ENCODE measurements at regions not wholly inside any gene's neighbourhood (a gene's known extent, or its start where the extent isn't known, plus 50 kb on each side); places are given as distances from the start of the nearest gene placed in this dataset.
"Not testable (repeated sequence)": the region's sequence is repeated elsewhere in the genome, so short reads cannot be mapped to it uniquely, and the experiment has no call there.

GRCh38 chr12:124160097-124160756, 134.7 kb upstream of the RFLNA start:
- H3K4me3 Mint-ChIP-seq (ENCODE audit: unreplicated experiment): no peak overlapping the region
- no peak for DNase-seq (ENCODE audit: extremely low spot score, unreplicated experiment)
- no peaks in the 10 kb centered on the region for H3K9me3 Mint-ChIP-seq (ENCODE audit: unreplicated experiment)
- no peaks in the 10 kb centered on the region for H3K36me3 Mint-ChIP-seq (ENCODE audit: unreplicated experiment)
- peaks cover 19% of the 10 kb centered on the region for H3K4me1 Mint-ChIP-seq (ENCODE audit: unreplicated experiment)
- no peak for TF ChIP-seq CTCF (IDR thresholded peaks at IDR 0.05)
- no peak overlapping the region for H3K27ac Mint-ChIP-seq (ENCODE audit: unreplicated experiment)
- H3K27me3 Mint-ChIP-seq (ENCODE audit: unreplicated experiment): peaks cover 11% of the 10 kb centered on the region

- not testable (repeated sequence) for H3K36me3 Mint-ChIP-seq (ENCODE audit: unreplicated experiment); H3K9me3 Mint-ChIP-seq (ENCODE audit: unreplicated experiment); DNase-seq (ENCODE audit: extremely low spot score, unreplicated experiment); H3K27ac Mint-ChIP-seq (ENCODE audit: unreplicated experiment); H3K4me3 Mint-ChIP-seq (ENCODE audit: unreplicated experiment)
- Mint-ChIP-seq H3K4me1 (ENCODE audit: unreplicated experiment) (peaks cover 19% of the 10 kb centered on the region), H3K27me3 (ENCODE audit: unreplicated experiment) (peaks cover 11% of the 10 kb centered on the region)
Measured at GRCh38 chr12:124161402-124161801, 133.5 kb upstream of the RFLNA start.

- H3K4me1 Mint-ChIP-seq (ENCODE audit: unreplicated experiment): peaks cover 19% of the 10 kb centered on the region
- no peaks in the 10 kb centered on the region for H3K36me3 Mint-ChIP-seq (ENCODE audit: unreplicated experiment)
- H3K27ac Mint-ChIP-seq (ENCODE audit: unreplicated experiment): no peak overlapping the region
- no peak overlapping the region for H3K4me3 Mint-ChIP-seq (ENCODE audit: unreplicated experiment)
- no peak for TF ChIP-seq CTCF (IDR thresholded peaks at IDR 0.05)
- no peak for DNase-seq (ENCODE audit: extremely low spot score, unreplicated experiment)
- no peaks in the 10 kb centered on the region for H3K9me3 Mint-ChIP-seq (ENCODE audit: unreplicated experiment)
- H3K27me3 Mint-ChIP-seq (ENCODE audit: unreplicated experiment): peaks cover 6% of the 10 kb centered on the region
Measured at GRCh38 chr12:124162151-124163110, 132.5 kb upstream of the RFLNA start.

- TF ChIP-seq CTCF (IDR thresholded peaks at IDR 0.05): no peak
- no peak overlapping the region for H3K27ac Mint-ChIP-seq (ENCODE audit: unreplicated experiment)
- no peaks in the 10 kb centered on the region for H3K27me3 Mint-ChIP-seq (ENCODE audit: unreplicated experiment)
- H3K4me3 Mint-ChIP-seq (ENCODE audit: unreplicated experiment): no peak overlapping the region
- no peaks in the 10 kb centered on the region for H3K9me3 Mint-ChIP-seq (ENCODE audit: unreplicated experiment)
- DNase-seq (ENCODE audit: extremely low spot score, unreplicated experiment): no peak
- H3K4me1 Mint-ChIP-seq (ENCODE audit: unreplicated experiment): peaks cover 4% of the 10 kb centered on the region
- H3K36me3 Mint-ChIP-seq (ENCODE audit: unreplicated experiment): no peaks in the 10 kb centered on the region
Measured at GRCh38 chr12:124165695-124166094, 129.2 kb upstream of the RFLNA start.

- no peak overlapping the region for H3K4me3 Mint-ChIP-seq (ENCODE audit: unreplicated experiment)
- no peak for TF ChIP-seq CTCF (IDR thresholded peaks at IDR 0.05)
- peaks cover 12% of the 10 kb centered on the region for H3K4me1 Mint-ChIP-seq (ENCODE audit: unreplicated experiment)
- no peaks in the 10 kb centered on the region for H3K27me3 Mint-ChIP-seq (ENCODE audit: unreplicated experiment)
- DNase-seq (ENCODE audit: extremely low spot score, unreplicated experiment): no peak
- no peaks in the 10 kb centered on the region for H3K9me3 Mint-ChIP-seq (ENCODE audit: unreplicated experiment)
- H3K27ac Mint-ChIP-seq (ENCODE audit: unreplicated experiment): no peak overlapping the region
- H3K36me3 Mint-ChIP-seq (ENCODE audit: unreplicated experiment): no peaks in the 10 kb centered on the region
Measured at GRCh38 chr12:124167141-124167540, 127.8 kb upstream of the RFLNA start.
